Neural cell (in vitro differentiated cells): ENCODE measurements at regions not wholly inside any gene's neighbourhood (a gene's known extent, or its start where the extent isn't known, plus 50 kb on each side); places are given as distances from the start of the nearest gene placed in this dataset.

Experiments
- H2AFZ ChIP-seq: fragments of 200-600, 300-800 bp; sonication (generic), shearing (Covaris generic); 2 replicates; pipeline ENCODE4 v1.6.0; 2014; ENCODE audit warnings: low read depth, mild to moderate bottlenecking, antibody characterized with exemption, low read length, moderate library complexity
- H3F3A ChIP-seq: fragments of 200-600 bp; shearing (Covaris generic); 2 replicates; pipeline ENCODE4 v1.6.1; 2016; ENCODE audit warnings: mild to moderate bottlenecking, moderate library complexity, mixed read lengths, antibody characterized with exemption, low read length; ENCODE audit not compliant: insufficient read depth, poor library complexity, severe bottlenecking
- H3K27ac ChIP-seq: fragments of 200-600, 300-800 bp; sonication (generic), shearing (Covaris generic); 2 replicates; pipeline ENCODE4 v1.5.1; 2014; ENCODE audit warnings: mild to moderate bottlenecking, low read length, moderate library complexity
- H3K27me3 ChIP-seq: fragments of 300-800, 200-600 bp; sonication (generic), shearing (Covaris generic); 2 replicates; pipeline ENCODE4 v1.6.0; 2014; ENCODE audit warnings: mild to moderate bottlenecking, low read depth, low read length, moderate library complexity; ENCODE audit not compliant: insufficient read depth
- H3K36me3 ChIP-seq: fragments of 300-800, 200-600 bp; sonication (generic), shearing (Covaris generic); 2 replicates; pipeline ENCODE4 v1.5.1; 2014; ENCODE audit warnings: mild to moderate bottlenecking, antibody characterized with exemption, low read length, moderate library complexity; ENCODE audit not compliant: insufficient read depth
- H3K4me2 ChIP-seq: fragments of 300-800, 200-600 bp; sonication (generic), shearing (Covaris generic); 2 replicates; pipeline ENCODE4 v1.6.0; 2014; ENCODE audit warnings: mild to moderate bottlenecking, low read length
- H3K4me3 ChIP-seq: fragments of 300-800, 200-600 bp; sonication (generic), shearing (Covaris generic); 2 replicates; pipeline ENCODE4 v1.5.1; 2014; ENCODE audit warnings: mild to moderate bottlenecking, low read length, moderate library complexity
- H3K79me2 ChIP-seq: fragments of 200-600 bp; shearing (Covaris generic); replicated peaks from 2 replicates; pipeline ENCODE4 v1.6.0; 2014; ENCODE audit warnings: mild to moderate bottlenecking, low read length, moderate library complexity; ENCODE audit not compliant: insufficient read depth
- H3K9ac ChIP-seq: fragments of 300-800, 200-600 bp; sonication (generic), shearing (Covaris generic); 2 replicates; pipeline ENCODE4 v1.6.1; 2016; ENCODE audit warnings: mild to moderate bottlenecking, low read length, mixed read lengths
- H3K9me2 ChIP-seq: fragments of 200-600 bp; shearing (Covaris generic); 2 replicates; pipeline ENCODE4 v1.6.1; 2016; ENCODE audit warnings: mild to moderate bottlenecking, low read length, mixed read lengths; ENCODE audit not compliant: insufficient read depth
- H3K9me3 ChIP-seq: fragments of 200-600, 300-800 bp; sonication (generic), shearing (Covaris generic); 2 replicates; pipeline ENCODE4 v1.6.1; 2016; ENCODE audit warnings: mild to moderate bottlenecking, mixed run types, low read length, moderate library complexity, mixed read lengths
- H4K20me1 ChIP-seq: fragments of 200-600 bp; shearing (Covaris generic); 2 replicates; pipeline ENCODE4 v1.6.1; 2016; ENCODE audit warnings: mild to moderate bottlenecking, mixed run types; ENCODE audit not compliant: insufficient read depth
- EP300 ChIP-seq: fragments of 450-650 bp; conservative IDR thresholded peaks from 2 replicates; pipeline ENCODE4 v1.6.1; 2014; ENCODE audit warnings: antibody characterized with exemption, mild to moderate bottlenecking, moderate library complexity; ENCODE audit not compliant: poor library complexity, severe bottlenecking
- EZH2 ChIP-seq: fragments of 200-600, 300-800 bp; shearing (Covaris generic), sonication (generic); IDR thresholded peaks from 2 replicates; pipeline ENCODE4 v1.6.1; 2014; ENCODE audit warnings: antibody characterized with exemption, low read length, borderline replicate concordance, mild to moderate bottlenecking; ENCODE audit not compliant: insufficient read depth, poor library complexity, severe bottlenecking
- MXI1 ChIP-seq: fragments of 450-650 bp; conservative IDR thresholded peaks from 2 replicates; pipeline ENCODE4 v1.6.1; 2014; ENCODE audit warnings: antibody characterized with exemption, mild to moderate bottlenecking; ENCODE audit not compliant: poor library complexity, severe bottlenecking
- POLR2AphosphoS5 ChIP-seq: IDR thresholded peaks from 2 replicates; pipeline ENCODE4 v1.6.1; 2012
- RAD21 ChIP-seq: fragments of 450-650 bp; conservative IDR thresholded peaks from 2 replicates; pipeline ENCODE4 v1.6.1; 2014; ENCODE audit warnings: antibody characterized with exemption, mild to moderate bottlenecking, moderate library complexity
- SMC3 ChIP-seq: fragments of 450-650 bp; conservative IDR thresholded peaks from 2 replicates; pipeline ENCODE4 v1.6.1; 2014; ENCODE audit warnings: antibody characterized with exemption, mild to moderate bottlenecking, moderate library complexity; ENCODE audit not compliant: poor library complexity
- TAF1 ChIP-seq: IDR thresholded peaks from 2 replicates; pipeline ENCODE4 v1.6.1; 2012; ENCODE audit warnings: low read depth
- TF ChIP-seq, protein P1 (sequence below): IDR thresholded peaks from 2 replicates; pipeline ENCODE4 v1.6.1; 2012; ENCODE audit warnings: borderline replicate concordance
- TF ChIP-seq, protein P2 (sequence below): fragments of 450-650 bp; IDR thresholded peaks from 2 replicates; pipeline ENCODE4 v1.5.1; 2014; ENCODE audit warnings: antibody characterized with exemption, mild to moderate bottlenecking, moderate library complexity; ENCODE audit not compliant: poor library complexity, severe bottlenecking

- Histone ChIP-seq H3F3A (peaks cover 5% of the 10 kb centered on the region), H3K9ac (no peak overlapping the region), H3K27ac (no peak overlapping the region)
Measured at GRCh38 chr2:226418521-226418920, 381.1 kb downstream of the IRS1 start.

GRCh38 chr2:226414335-226414734 lies 385.3 kb downstream of the IRS1 start:
- Histone ChIP-seq H4K20me1 (no peaks in the 10 kb centered on the region), H3F3A (peaks cover 5% of the 10 kb centered on the region), H3K27ac (peak overlapping the region; percentile 62), H2AFZ (no peak overlapping the region), H3K4me2 (peak overlapping the region; percentile 52), H3K9ac (peak overlapping the region; percentile 18), H3K9me3 (no peaks in the 10 kb centered on the region), H3K4me3 (peak overlapping the region; percentile 11), H3K27me3 (no peaks in the 10 kb centered on the region), H3K79me2 (no peaks in the 10 kb centered on the region), H3K9me2 (no peaks in the 10 kb centered on the region), H3K36me3 (no peaks in the 10 kb centered on the region)
- TF ChIP-seq MXI1 = no peak
- peak; percentile 24 for TF ChIP-seq EP300

More at GRCh38 chr2:226418521-226418920, 381.1 kb downstream of the IRS1 start:
- Histone ChIP-seq H3K9me3 (no peaks in the 10 kb centered on the region), H3K9me2 (no peaks in the 10 kb centered on the region), H3K36me3 (no peaks in the 10 kb centered on the region), H3K79me2 (no peaks in the 10 kb centered on the region), H3K27me3 (no peaks in the 10 kb centered on the region), H4K20me1 (no peaks in the 10 kb centered on the region), H3K4me3 (no peak overlapping the region), H2AFZ (no peak overlapping the region), H3K4me2 (no peak overlapping the region)
- TF ChIP-seq SMC3 = no peak
- TF ChIP-seq EP300 = no peak
- TF ChIP-seq POLR2AphosphoS5 = no peak
- TF ChIP-seq TAF1 = no peak
- no peak for TF ChIP-seq MXI1
- no peak for TF ChIP-seq EZH2
- TF ChIP-seq, protein P1, sequence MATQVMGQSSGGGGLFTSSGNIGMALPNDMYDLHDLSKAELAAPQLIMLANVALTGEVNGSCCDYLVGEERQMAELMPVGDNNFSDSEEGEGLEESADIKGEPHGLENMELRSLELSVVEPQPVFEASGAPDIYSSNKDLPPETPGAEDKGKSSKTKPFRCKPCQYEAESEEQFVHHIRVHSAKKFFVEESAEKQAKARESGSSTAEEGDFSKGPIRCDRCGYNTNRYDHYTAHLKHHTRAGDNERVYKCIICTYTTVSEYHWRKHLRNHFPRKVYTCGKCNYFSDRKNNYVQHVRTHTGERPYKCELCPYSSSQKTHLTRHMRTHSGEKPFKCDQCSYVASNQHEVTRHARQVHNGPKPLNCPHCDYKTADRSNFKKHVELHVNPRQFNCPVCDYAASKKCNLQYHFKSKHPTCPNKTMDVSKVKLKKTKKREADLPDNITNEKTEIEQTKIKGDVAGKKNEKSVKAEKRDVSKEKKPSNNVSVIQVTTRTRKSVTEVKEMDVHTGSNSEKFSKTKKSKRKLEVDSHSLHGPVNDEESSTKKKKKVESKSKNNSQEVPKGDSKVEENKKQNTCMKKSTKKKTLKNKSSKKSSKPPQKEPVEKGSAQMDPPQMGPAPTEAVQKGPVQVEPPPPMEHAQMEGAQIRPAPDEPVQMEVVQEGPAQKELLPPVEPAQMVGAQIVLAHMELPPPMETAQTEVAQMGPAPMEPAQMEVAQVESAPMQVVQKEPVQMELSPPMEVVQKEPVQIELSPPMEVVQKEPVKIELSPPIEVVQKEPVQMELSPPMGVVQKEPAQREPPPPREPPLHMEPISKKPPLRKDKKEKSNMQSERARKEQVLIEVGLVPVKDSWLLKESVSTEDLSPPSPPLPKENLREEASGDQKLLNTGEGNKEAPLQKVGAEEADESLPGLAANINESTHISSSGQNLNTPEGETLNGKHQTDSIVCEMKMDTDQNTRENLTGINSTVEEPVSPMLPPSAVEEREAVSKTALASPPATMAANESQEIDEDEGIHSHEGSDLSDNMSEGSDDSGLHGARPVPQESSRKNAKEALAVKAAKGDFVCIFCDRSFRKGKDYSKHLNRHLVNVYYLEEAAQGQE = no peak
- TF ChIP-seq, protein P2, sequence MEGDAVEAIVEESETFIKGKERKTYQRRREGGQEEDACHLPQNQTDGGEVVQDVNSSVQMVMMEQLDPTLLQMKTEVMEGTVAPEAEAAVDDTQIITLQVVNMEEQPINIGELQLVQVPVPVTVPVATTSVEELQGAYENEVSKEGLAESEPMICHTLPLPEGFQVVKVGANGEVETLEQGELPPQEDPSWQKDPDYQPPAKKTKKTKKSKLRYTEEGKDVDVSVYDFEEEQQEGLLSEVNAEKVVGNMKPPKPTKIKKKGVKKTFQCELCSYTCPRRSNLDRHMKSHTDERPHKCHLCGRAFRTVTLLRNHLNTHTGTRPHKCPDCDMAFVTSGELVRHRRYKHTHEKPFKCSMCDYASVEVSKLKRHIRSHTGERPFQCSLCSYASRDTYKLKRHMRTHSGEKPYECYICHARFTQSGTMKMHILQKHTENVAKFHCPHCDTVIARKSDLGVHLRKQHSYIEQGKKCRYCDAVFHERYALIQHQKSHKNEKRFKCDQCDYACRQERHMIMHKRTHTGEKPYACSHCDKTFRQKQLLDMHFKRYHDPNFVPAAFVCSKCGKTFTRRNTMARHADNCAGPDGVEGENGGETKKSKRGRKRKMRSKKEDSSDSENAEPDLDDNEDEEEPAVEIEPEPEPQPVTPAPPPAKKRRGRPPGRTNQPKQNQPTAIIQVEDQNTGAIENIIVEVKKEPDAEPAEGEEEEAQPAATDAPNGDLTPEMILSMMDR = no peak
- no peak for TF ChIP-seq RAD21
